BLaER1 treated with 17β-estradiol and CSF1 and Interleukin-3, amounts not matched to agents 10 nM and 100 nM (cell line): ENCODE measurements at regions not wholly inside any gene's neighbourhood (a gene's known extent, or its start where the extent isn't known, plus 50 kb on each side); places are given as distances from the start of the nearest gene placed in this dataset.
A peak's percentile ranks its signal among the peaks of the same experiment; 100 is the strongest.

Experiments used
- H3K27ac ChIP-seq, 11 experiments: shearing (Covaris generic); formaldehyde crosslinking; 2 replicates each; pipeline ENCODE4 v1.8.1; 2022
- H3K27me3 ChIP-seq, 11 experiments: shearing (Covaris generic); formaldehyde crosslinking; 2 replicates each; pipeline ENCODE4 v1.8.1; 2022
- H3K36me3 ChIP-seq, 11 experiments: shearing (Covaris generic); formaldehyde crosslinking; 2 replicates each; pipeline ENCODE4 v1.8.1; 2022
- H3K4me1 ChIP-seq, 10 experiments: shearing (Covaris generic); formaldehyde crosslinking; 2 replicates each; pipeline ENCODE4 v1.8.1; 2022
- H3K4me2 ChIP-seq, 11 experiments: shearing (Covaris generic); formaldehyde crosslinking; 2 replicates each; pipeline ENCODE4 v1.8.1; 2022
- H3K4me3 ChIP-seq, 10 experiments: shearing (Covaris generic); formaldehyde crosslinking; 2 replicates each; pipeline ENCODE4 v1.8.1; 2022
- H3K9ac ChIP-seq, 11 experiments: shearing (Covaris generic); formaldehyde crosslinking; 2 replicates each; pipeline ENCODE4 v1.8.1; 2022
- H3K9me3 ChIP-seq, 11 experiments: shearing (Covaris generic); formaldehyde crosslinking; replicated peaks in 1 of 11; 2 replicates each; pipeline ENCODE4 v1.8.1; 2022
- H4K20me1 ChIP-seq, 11 experiments: shearing (Covaris generic); formaldehyde crosslinking; 2 replicates each; pipeline ENCODE4 v1.8.1; 2022
- Cebpa-rat ChIP-seq, 11 experiments: shearing (Covaris generic); IDR thresholded peaks; 2 replicates each; pipeline ENCODE4 v1.8.1; 2022

- Histone ChIP-seq H3K9me3 (peaks cover 0 to 6% (median 0%) of the 10 kb centered on the region in 11 experiments; a peak in 3 of 22 replicates), H3K27ac (peak overlapping the region in 1 of 11 experiments; percentile 3; a peak in 1 of 22 replicates), H3K4me3 (no peak overlapping the region), H3K4me2 (no peak overlapping the region; a peak in 1 of 22 replicates), H3K36me3 (no peaks in the 10 kb centered on the region), H3K4me1 (peaks cover 0 to 44% (median 5%) of the 10 kb centered on the region in 10 experiments; a peak in 14 of 20 replicates), H4K20me1 (no peaks in the 10 kb centered on the region), H3K27me3 (no peaks in the 10 kb centered on the region), H3K9ac (no peak overlapping the region)
- no peak for TF ChIP-seq Cebpa-rat (IDR thresholded peaks at IDR 0.05)
These were observed 88.2 kb downstream of the CCR1 start for GRCh38 chr3:46119709-46120498.

- Histone ChIP-seq H3K4me3 (no peak overlapping the region), H3K36me3 (no peaks in the 10 kb centered on the region), H3K27ac (no peak overlapping the region), H4K20me1 (no peaks in the 10 kb centered on the region), H3K9me3 (peaks cover 0 to 6% (median 0%) of the 10 kb centered on the region in 11 experiments; a peak in 3 of 22 replicates), H3K4me1 (peaks cover 0 to 50% (median 11%) of the 10 kb centered on the region in 10 experiments; a peak in 15 of 20 replicates), H3K9ac (no peak overlapping the region), H3K27me3 (no peaks in the 10 kb centered on the region), H3K4me2 (no peak overlapping the region; a peak in 1 of 22 replicates)
- TF ChIP-seq Cebpa-rat (IDR thresholded peaks at IDR 0.05): no peak
These were observed 88.9 kb downstream of the CCR1 start for GRCh38 chr3:46119253-46119652.

GRCh38 chr3:46116996-46117395 lies 89.7 kb upstream of the XCR1 start:
- H3K9me3 ChIP-seq: peaks cover 0 to 27% (median 4%) of the 10 kb centered on the region in 11 experiments; a peak in 8 of 22 replicates
- no peaks in the 10 kb centered on the region for H3K27me3 ChIP-seq
- no peak overlapping the region for H3K9ac ChIP-seq
- peak overlapping the region in 2 of 11 experiments; percentile 49 to 57; a peak in 4 of 22 replicates for H3K27ac ChIP-seq
- no peaks in the 10 kb centered on the region for H3K36me3 ChIP-seq
- no peaks in the 10 kb centered on the region for H4K20me1 ChIP-seq
- no peak for TF ChIP-seq Cebpa-rat (IDR thresholded peaks at IDR 0.05)
- peaks cover 0 to 73% (median 20%) of the 10 kb centered on the region in 10 experiments; a peak in 15 of 20 replicates for H3K4me1 ChIP-seq
- peak overlapping the region in 3 of 11 experiments; percentile 41 to 76 (median 69); a peak in 6 of 22 replicates for H3K4me2 ChIP-seq
- no peak overlapping the region for H3K4me3 ChIP-seq

- Histone ChIP-seq H3K4me2 (peak overlapping the region in 10 of 11 experiments; percentile 17 to 76 (median 62); a peak in 18 of 22 replicates), H3K4me3 (no peak overlapping the region), H3K36me3 (no peaks in the 10 kb centered on the region), H3K9ac (peak overlapping the region in 5 of 11 experiments; percentile 3 to 36 (median 24); a peak in 6 of 22 replicates), H4K20me1 (no peaks in the 10 kb centered on the region), H3K4me1 (peaks cover 0 to 93% (median 39%) of the 10 kb centered on the region in 10 experiments; a peak in 16 of 20 replicates), H3K27me3 (no peaks in the 10 kb centered on the region), H3K27ac (peak overlapping the region in 9 of 11 experiments; percentile 27 to 68 (median 49); a peak in 16 of 22 replicates), H3K9me3 (peaks cover 0 to 35% (median 0%) of the 10 kb centered on the region in 11 experiments; a peak in 9 of 22 replicates)
- TF ChIP-seq Cebpa-rat (IDR thresholded peaks at IDR 0.05): peak in 1 of 11 experiments; percentile 22; a peak in 2 of 22 replicates
These were observed 87.2 kb upstream of the XCR1 start for GRCh38 chr3:46114323-46114988.

- H3K9me3 ChIP-seq: peaks cover 0 to 42% (median 0%) of the 10 kb centered on the region in 11 experiments; a peak in 9 of 22 replicates
- no peaks in the 10 kb centered on the region for H4K20me1 ChIP-seq
- no peak for TF ChIP-seq Cebpa-rat (IDR thresholded peaks at IDR 0.05)
- peak overlapping the region in 8 of 11 experiments; percentile 52 to 76 (median 66); a peak in 15 of 22 replicates for H3K4me2 ChIP-seq
- H3K4me3 ChIP-seq: no peak overlapping the region
- no peak overlapping the region for H3K9ac ChIP-seq
- no peaks in the 10 kb centered on the region for H3K36me3 ChIP-seq
- H3K27ac ChIP-seq: peak overlapping the region in 8 of 11 experiments; percentile 33 to 68 (median 50); a peak in 13 of 22 replicates
- no peaks in the 10 kb centered on the region for H3K27me3 ChIP-seq
- peaks cover 0 to 99% (median 48%) of the 10 kb centered on the region in 10 experiments; a peak in 17 of 20 replicates for H3K4me1 ChIP-seq
These were observed 86.3 kb upstream of the XCR1 start for GRCh38 chr3:46113608-46114007.

GRCh38 chr3:46112984-46113383 lies 85.7 kb upstream of the XCR1 start:
- Histone ChIP-seq H3K4me2 (peak overlapping the region in 2 of 11 experiments; percentile 68 to 69; a peak in 3 of 22 replicates), H3K27me3 (no peaks in the 10 kb centered on the region), H3K4me1 (peaks cover 0 to 100% (median 51%) of the 10 kb centered on the region in 10 experiments; a peak in 17 of 20 replicates), H3K27ac (peak overlapping the region in 5 of 11 experiments; percentile 45 to 68 (median 59); a peak in 4 of 22 replicates), H4K20me1 (no peaks in the 10 kb centered on the region), H3K9ac (no peak overlapping the region), H3K4me3 (no peak overlapping the region), H3K36me3 (no peaks in the 10 kb centered on the region), H3K9me3 (peaks cover 0 to 46% (median 0%) of the 10 kb centered on the region in 11 experiments; a peak in 9 of 22 replicates)
- TF ChIP-seq Cebpa-rat (IDR thresholded peaks at IDR 0.05): no peak

- Histone ChIP-seq H3K27me3 (no peaks in the 10 kb centered on the region), H3K36me3 (no peaks in the 10 kb centered on the region), H3K9ac (no peak overlapping the region), H3K27ac (peak overlapping the region in 5 of 11 experiments; percentile 44 to 78 (median 70); a peak in 9 of 22 replicates), H3K4me1 (peaks cover 0 to 100% (median 53%) of the 10 kb centered on the region in 10 experiments; a peak in 17 of 20 replicates), H3K4me2 (peak overlapping the region in 5 of 11 experiments; percentile 23 to 80 (median 65); a peak in 7 of 22 replicates), H3K9me3 (peaks cover 0 to 46% (median 0%) of the 10 kb centered on the region in 11 experiments; a peak in 9 of 22 replicates), H4K20me1 (no peaks in the 10 kb centered on the region), H3K4me3 (no peak overlapping the region)
- TF ChIP-seq Cebpa-rat (IDR thresholded peaks at IDR 0.05): no peak
These were observed 85.0 kb upstream of the XCR1 start for GRCh38 chr3:46112296-46112695.

GRCh38 chr3:46110701-46111493 lies 83.6 kb upstream of the XCR1 start:
- Histone ChIP-seq H3K27ac (peak overlapping the region in 6 of 11 experiments; percentile 8 to 78 (median 66); a peak in 12 of 22 replicates), H3K9ac (peak overlapping the region in 2 of 11 experiments; percentile 1 to 22; a peak in 4 of 22 replicates), H3K4me3 (0 out of 20 replicates have a peak overlapping the region, but pooled peaks of 1 of the 10 experiments have one; percentile 8)

More at GRCh38 chr3:46110701-46111493, 83.6 kb upstream of the XCR1 start:
- no peaks in the 10 kb centered on the region for H3K36me3 ChIP-seq
- H3K4me2 ChIP-seq: peak overlapping the region in 6 of 11 experiments; percentile 7 to 80 (median 61); a peak in 12 of 22 replicates
- H4K20me1 ChIP-seq: no peaks in the 10 kb centered on the region
- peaks cover 0 to 46% (median 0%) of the 10 kb centered on the region in 11 experiments; a peak in 9 of 22 replicates for H3K9me3 ChIP-seq
- peak in 1 of 11 experiments; percentile 36; a peak in 1 of 22 replicates for TF ChIP-seq Cebpa-rat (IDR thresholded peaks at IDR 0.05)
- H3K27me3 ChIP-seq: no peaks in the 10 kb centered on the region
- H3K4me1 ChIP-seq: peaks cover 0 to 96% (median 53%) of the 10 kb centered on the region in 10 experiments; a peak in 17 of 20 replicates
